ENCODE measurements at regions not wholly inside any gene's neighbourhood (a gene's known extent, or its start where the extent isn't known, plus 50 kb on each side); places are given as distances from the start of the nearest gene placed in this dataset.

DNA sequence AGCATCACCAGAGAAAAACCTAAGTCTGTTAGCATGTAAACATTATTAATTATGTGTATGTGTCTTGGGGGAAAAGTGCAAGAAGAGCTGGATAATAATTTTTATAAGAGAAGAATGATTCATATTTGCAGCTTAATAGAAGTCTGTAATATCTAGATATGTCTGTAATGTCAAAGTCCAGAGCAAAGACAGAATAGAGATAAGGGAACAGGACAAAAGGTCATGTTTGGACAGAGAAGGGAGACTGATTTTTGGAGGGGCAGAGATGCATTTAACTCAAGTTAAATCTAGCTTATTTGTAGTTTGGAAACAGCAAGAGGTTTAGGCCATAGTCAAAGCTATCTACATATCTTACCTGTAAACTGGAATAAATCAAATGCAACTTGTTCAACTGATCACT lies 61.2 kb downstream of the MAGED1 start:
- CTCF ChIA-PET (ENCODE audit: unreplicated experiment) = no interaction called here
- Histone ChIP-seq H3K4me2 (ENCODE audit: low read length) (peak overlapping the region; percentile 56), H3K36me3 (ENCODE audit: insufficient read depth, low read length) (no peaks in the 10 kb centered on the region), H3K4me1 (ENCODE audit: insufficient read depth, low read length, poor library complexity, severe bottlenecking) (peaks cover 25% of the 10 kb centered on the region), H3K9me2 (ENCODE audit: insufficient read depth, low read length) (no peaks in the 10 kb centered on the region), H3K27ac (ENCODE audit: low read depth, low read length, poor library complexity, severe bottlenecking) (peak overlapping the region; percentile 73), H3K4me3 (ENCODE audit: low read depth, low read length, poor library complexity, severe bottlenecking) (no peak overlapping the region), H4K20me1 (ENCODE audit: insufficient read depth, low read length) (no peaks in the 10 kb centered on the region), H3K9me3 (ENCODE audit: low read length) (0 out of 2 replicates have a peak, but pooled peaks cover 4% of the 10 kb centered on the region), H3K79me2 (ENCODE audit: insufficient read depth, low read depth, low read length) (no peaks in the 10 kb centered on the region), H2AFZ (ENCODE audit: low read length) (peak overlapping the region; percentile 23)
- no TSS peak for BruUV-seq (replicated peaks)
- TF ChIP-seq, protein P1, sequence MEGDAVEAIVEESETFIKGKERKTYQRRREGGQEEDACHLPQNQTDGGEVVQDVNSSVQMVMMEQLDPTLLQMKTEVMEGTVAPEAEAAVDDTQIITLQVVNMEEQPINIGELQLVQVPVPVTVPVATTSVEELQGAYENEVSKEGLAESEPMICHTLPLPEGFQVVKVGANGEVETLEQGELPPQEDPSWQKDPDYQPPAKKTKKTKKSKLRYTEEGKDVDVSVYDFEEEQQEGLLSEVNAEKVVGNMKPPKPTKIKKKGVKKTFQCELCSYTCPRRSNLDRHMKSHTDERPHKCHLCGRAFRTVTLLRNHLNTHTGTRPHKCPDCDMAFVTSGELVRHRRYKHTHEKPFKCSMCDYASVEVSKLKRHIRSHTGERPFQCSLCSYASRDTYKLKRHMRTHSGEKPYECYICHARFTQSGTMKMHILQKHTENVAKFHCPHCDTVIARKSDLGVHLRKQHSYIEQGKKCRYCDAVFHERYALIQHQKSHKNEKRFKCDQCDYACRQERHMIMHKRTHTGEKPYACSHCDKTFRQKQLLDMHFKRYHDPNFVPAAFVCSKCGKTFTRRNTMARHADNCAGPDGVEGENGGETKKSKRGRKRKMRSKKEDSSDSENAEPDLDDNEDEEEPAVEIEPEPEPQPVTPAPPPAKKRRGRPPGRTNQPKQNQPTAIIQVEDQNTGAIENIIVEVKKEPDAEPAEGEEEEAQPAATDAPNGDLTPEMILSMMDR (conservative IDR thresholded peaks at IDR 0.05; ENCODE audit: low read length) = no peak
- no peak for TF ChIP-seq EZH2phosphoT487 (IDR thresholded peaks at IDR 0.05; ENCODE audit: borderline replicate concordance, low read depth, low read length)
- POLR2A ChIA-PET = no interaction called here
- intact Hi-C loops (cut with micrococcal nuclease; ENCODE audit: unreplicated experiment) = no loop called here
- no peak for DNase-seq (ENCODE audit: low spot score)

GRCh38 chrX:51955200-51955599 lies 61.8 kb downstream of the MAGED1 start:
- Histone ChIP-seq H4K20me1 (ENCODE audit: insufficient read depth, low read length) (no peaks in the 10 kb centered on the region), H3K4me1 (ENCODE audit: insufficient read depth, low read length, poor library complexity, severe bottlenecking) (peaks cover 25% of the 10 kb centered on the region), H2AFZ (ENCODE audit: low read length) (peak overlapping the region; percentile 23; the same call in 1 of the 2 replicates), H3K9me3 (ENCODE audit: low read length) (0 out of 2 replicates have a peak, but pooled peaks cover 4% of the 10 kb centered on the region), H3K4me3 (ENCODE audit: low read depth, low read length, poor library complexity, severe bottlenecking) (no peak overlapping the region), H3K79me2 (ENCODE audit: insufficient read depth, low read depth, low read length) (no peaks in the 10 kb centered on the region), H3K9me2 (ENCODE audit: insufficient read depth, low read length) (no peaks in the 10 kb centered on the region), H3K36me3 (ENCODE audit: insufficient read depth, low read length) (no peaks in the 10 kb centered on the region), H3K27ac (ENCODE audit: low read depth, low read length, poor library complexity, severe bottlenecking) (peak overlapping the region; percentile 73), H3K4me2 (ENCODE audit: low read length) (peak overlapping the region; percentile 56)
- BruUV-seq (replicated peaks) = no TSS peak
- DNase-seq (ENCODE audit: low spot score) = peak; percentile 64
- POLR2A ChIA-PET = no interaction called here
- CTCF ChIA-PET (ENCODE audit: unreplicated experiment) = no interaction called here
- no peak for TF ChIP-seq EZH2phosphoT487 (IDR thresholded peaks at IDR 0.05; ENCODE audit: borderline replicate concordance, low read depth, low read length)
- TF ChIP-seq, protein P1 (conservative IDR thresholded peaks at IDR 0.05; ENCODE audit: low read length) = no peak
- intact Hi-C loops (cut with micrococcal nuclease; ENCODE audit: unreplicated experiment) = no loop called here

DNA sequence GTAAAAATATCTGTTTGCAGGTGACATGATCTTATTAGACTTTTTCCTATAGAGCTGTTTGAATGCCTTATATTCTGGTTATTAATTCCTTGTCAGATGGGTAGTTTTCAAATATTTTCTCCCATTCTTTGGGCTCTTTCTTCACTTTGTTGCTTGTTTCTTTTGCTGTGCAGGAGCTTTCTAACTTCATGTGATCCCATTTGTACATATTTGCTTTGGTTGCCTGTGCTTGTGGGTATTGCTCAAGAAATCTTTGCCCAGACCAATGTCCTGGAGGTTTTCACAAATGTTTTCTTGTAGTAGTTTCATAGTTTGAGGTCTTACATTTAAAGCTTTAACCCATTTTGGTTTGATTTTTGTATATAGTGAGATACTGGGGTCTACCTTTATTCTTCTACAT lies 63.0 kb downstream of the MAGED1 start:
- H2AFZ ChIP-seq (ENCODE audit: low read length) = no peak overlapping the region
- H3K27ac ChIP-seq (ENCODE audit: low read depth, low read length, poor library complexity, severe bottlenecking) = no peak overlapping the region
- ChIA-PET CTCF (ENCODE audit: unreplicated experiment) (no interaction called here), POLR2A (no interaction called here)
- no peak overlapping the region for H3K4me3 ChIP-seq (ENCODE audit: low read depth, low read length, poor library complexity, severe bottlenecking)
- TF ChIP-seq EZH2phosphoT487 (IDR thresholded peaks at IDR 0.05; ENCODE audit: borderline replicate concordance, low read depth, low read length) = no peak
- TF ChIP-seq, protein P1 (conservative IDR thresholded peaks at IDR 0.05; ENCODE audit: low read length) = no peak
- no peaks in the 10 kb centered on the region for H4K20me1 ChIP-seq (ENCODE audit: insufficient read depth, low read length)
- intact Hi-C loops (cut with micrococcal nuclease; ENCODE audit: unreplicated experiment) = no loop called here
- no peaks in the 10 kb centered on the region for H3K9me2 ChIP-seq (ENCODE audit: insufficient read depth, low read length)
- H3K4me2 ChIP-seq (ENCODE audit: low read length) = no peak overlapping the region
- 0 out of 2 replicates have a peak, but pooled peaks cover 4% of the 10 kb centered on the region for H3K9me3 ChIP-seq (ENCODE audit: low read length)
- no peak for DNase-seq (ENCODE audit: low spot score)
- BruUV-seq (replicated peaks) = no TSS peak
- peaks cover 25% of the 10 kb centered on the region for H3K4me1 ChIP-seq (ENCODE audit: insufficient read depth, low read length, poor library complexity, severe bottlenecking)
- no peaks in the 10 kb centered on the region for H3K36me3 ChIP-seq (ENCODE audit: insufficient read depth, low read length)
- H3K79me2 ChIP-seq (ENCODE audit: insufficient read depth, low read depth, low read length) = no peaks in the 10 kb centered on the region

All from OCI-LY7 (cell line).